SK-N-SH treated with all-trans-retinoic acid at 6 μM for 48 hours (cell line): ENCODE measurements at regions not wholly inside any gene's neighbourhood (a gene's known extent, or its start where the extent isn't known, plus 50 kb on each side); places are given as distances from the start of the nearest gene placed in this dataset.

Source experiments
- POU6F1 ChIP-seq: fragments of 250-450 bp; sonication (Bioruptor Pico); IDR thresholded peaks from 2 replicates; pipeline ENCODE4 v1.8.0; 2021; ENCODE audit warnings: low read depth, mild to moderate bottlenecking, moderate library complexity, borderline replicate concordance
- TF ChIP-seq, protein P1 (sequence below): fragments of 250-450 bp; sonication (Bioruptor Pico); IDR thresholded peaks from 2 replicates; pipeline ENCODE4 v1.8.0; 2020; ENCODE audit warnings: mild to moderate bottlenecking, moderate library complexity, borderline replicate concordance

DNA sequence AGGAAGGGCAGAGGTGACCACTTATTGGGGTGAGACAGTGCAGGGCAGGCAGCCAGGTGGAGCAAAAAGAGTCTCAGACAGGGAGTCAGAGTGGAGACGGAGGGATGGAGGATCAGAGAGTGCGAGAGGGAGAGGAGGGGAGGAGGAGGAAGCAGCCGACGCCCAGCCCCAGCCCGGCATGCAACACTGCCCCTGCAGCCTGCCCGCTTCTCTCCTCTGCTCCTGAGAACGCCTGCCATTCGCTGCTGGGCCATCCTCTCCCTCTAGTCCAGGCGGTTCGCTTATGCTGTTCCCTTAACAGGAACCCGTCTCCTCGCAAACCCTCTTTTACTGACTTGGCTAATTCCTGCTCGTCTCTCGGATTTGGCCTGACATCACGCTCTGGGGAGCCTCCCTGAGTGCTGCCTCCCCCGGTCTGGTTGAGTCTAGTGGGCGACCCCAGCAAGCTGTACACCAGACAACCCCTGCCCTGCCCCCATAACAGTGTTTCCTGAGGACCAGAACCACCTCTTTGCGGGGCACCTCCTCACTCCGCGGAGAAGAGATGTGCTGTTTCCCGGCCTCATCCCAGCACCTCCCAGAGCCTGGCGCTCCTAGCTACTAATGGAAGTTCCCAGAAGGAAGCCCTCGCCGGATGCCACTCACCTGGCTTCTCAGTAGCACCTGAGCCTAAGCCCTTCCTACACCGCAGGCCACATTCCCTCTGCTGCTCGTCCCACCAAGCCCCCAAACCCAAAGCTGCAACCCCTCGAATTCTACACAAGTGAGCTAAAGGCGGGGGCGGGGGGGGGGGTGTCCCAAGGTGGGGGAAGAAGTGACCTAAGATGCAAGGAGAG lies 61.2 kb upstream of the CCL1 start:
- TF ChIP-seq POU6F1 (CRISPR knock-in tag), result no peak
- TF ChIP-seq, protein P1, sequence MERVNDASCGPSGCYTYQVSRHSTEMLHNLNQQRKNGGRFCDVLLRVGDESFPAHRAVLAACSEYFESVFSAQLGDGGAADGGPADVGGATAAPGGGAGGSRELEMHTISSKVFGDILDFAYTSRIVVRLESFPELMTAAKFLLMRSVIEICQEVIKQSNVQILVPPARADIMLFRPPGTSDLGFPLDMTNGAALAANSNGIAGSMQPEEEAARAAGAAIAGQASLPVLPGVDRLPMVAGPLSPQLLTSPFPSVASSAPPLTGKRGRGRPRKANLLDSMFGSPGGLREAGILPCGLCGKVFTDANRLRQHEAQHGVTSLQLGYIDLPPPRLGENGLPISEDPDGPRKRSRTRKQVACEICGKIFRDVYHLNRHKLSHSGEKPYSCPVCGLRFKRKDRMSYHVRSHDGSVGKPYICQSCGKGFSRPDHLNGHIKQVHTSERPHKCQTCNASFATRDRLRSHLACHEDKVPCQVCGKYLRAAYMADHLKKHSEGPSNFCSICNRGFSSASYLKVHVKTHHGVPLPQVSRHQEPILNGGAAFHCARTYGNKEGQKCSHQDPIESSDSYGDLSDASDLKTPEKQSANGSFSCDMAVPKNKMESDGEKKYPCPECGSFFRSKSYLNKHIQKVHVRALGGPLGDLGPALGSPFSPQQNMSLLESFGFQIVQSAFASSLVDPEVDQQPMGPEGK, result no peak
